ENCODE measurements at regions not wholly inside any gene's neighbourhood (a gene's known extent, or its start where the extent isn't known, plus 50 kb on each side); places are given as distances from the start of the nearest gene placed in this dataset.

DNA sequence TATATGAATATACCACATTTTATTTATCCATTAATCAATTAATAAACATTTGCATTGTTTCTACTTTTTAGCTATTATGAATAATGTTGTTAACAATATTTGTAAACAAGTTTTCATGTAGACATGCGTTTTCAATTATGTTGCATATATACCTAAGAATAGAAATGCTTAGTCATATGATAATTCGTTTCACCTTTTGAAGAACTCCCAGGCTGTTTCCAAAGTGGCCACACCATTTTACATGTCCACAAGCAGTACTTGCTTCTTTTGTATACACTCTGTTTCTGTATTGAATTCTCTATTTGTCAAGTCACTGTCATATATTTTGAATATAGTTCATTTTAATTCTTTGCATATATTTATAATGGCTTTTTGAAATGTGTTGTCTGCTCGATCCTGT lies 206.9 kb upstream of the ZBTB20 start:
- WGBS, 2 donors = 64% methylated on average over 3 of the region's 3 CpGs

GRCh38 chr3:115357456-115357855 lies 210.4 kb upstream of the ZBTB20 start:
- TF ChIP-seq POLR2A (IDR thresholded peaks at IDR 0.05) (no peak), CTCF (IDR thresholded peaks at IDR 0.05) (no peak)
- Histone ChIP-seq H3K27me3 (no peaks in the 10 kb centered on the region), H3K9me3 (no peaks in the 10 kb centered on the region), H3K36me3 (replicated peaks in 1 of 2; ENCODE audit: insufficient read depth in 1 of 2, low read depth in 2 of 2) (no peaks in the 10 kb centered on the region), H3K4me3 (no peak overlapping the region), H3K4me1 (no peaks in the 10 kb centered on the region), H3K27ac (no peak overlapping the region)
- intact Hi-C loops (cut with DNase I) = no loop called here
- WGBS, 2 donors = 79 to 93% methylated on average over 2 of the region's 2 CpGs
- ATAC-seq (no peak), DNase-seq (no peak)

More for the DNA sequence above, 206.9 kb upstream of the ZBTB20 start:
- Histone ChIP-seq H3K4me1 (no peaks in the 10 kb centered on the region), H3K36me3 (replicated peaks in 1 of 2; ENCODE audit: insufficient read depth in 1 of 2, low read depth in 2 of 2) (no peaks in the 10 kb centered on the region), H3K27ac (no peak overlapping the region), H3K4me3 (no peak overlapping the region), H3K9me3 (no peaks in the 10 kb centered on the region), H3K27me3 (no peaks in the 10 kb centered on the region)
- ATAC-seq (no peak), DNase-seq (no peak)
- intact Hi-C loops (cut with DNase I) = no loop called here
- TF ChIP-seq CTCF (IDR thresholded peaks at IDR 0.05) = no peak
- no peak for TF ChIP-seq POLR2A (IDR thresholded peaks at IDR 0.05)

DNA sequence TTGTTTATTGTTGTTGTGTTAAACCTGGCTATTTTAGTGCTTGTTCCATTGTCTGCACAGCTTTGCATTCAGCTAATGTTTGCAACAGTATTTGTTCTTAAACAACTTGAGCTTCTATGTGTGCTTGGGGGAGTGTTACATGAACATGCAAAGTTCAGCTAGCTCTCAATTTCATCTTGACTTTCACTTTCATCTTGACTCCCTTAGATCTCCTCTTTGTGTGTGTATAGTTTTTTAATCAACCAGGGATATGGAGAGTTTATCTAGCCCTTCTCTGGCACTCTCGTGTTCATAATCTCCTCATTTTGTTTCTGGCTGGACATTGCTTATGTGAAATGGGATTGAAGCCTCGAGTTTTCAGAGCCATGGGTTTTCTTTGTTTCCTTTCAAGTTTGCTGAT lies 212.4 kb upstream of the ZBTB20 start:
- no peak for DNase-seq
- H3K4me1 ChIP-seq = no peaks in the 10 kb centered on the region
- no peak for TF ChIP-seq POLR2A (IDR thresholded peaks at IDR 0.05)
- TF ChIP-seq CTCF (IDR thresholded peaks at IDR 0.05) = no peak
- no peaks in the 10 kb centered on the region for H3K9me3 ChIP-seq
- no peak overlapping the region for H3K27ac ChIP-seq
- no peak for ATAC-seq
- H3K4me3 ChIP-seq = no peak overlapping the region
- WGBS, 2 donors = 21 to 37% methylated on average over 2 of the region's 2 CpGs
- intact Hi-C loops (cut with DNase I) = no loop called here
- no peaks in the 10 kb centered on the region for H3K27me3 ChIP-seq
- H3K36me3 ChIP-seq (replicated peaks in 1 of 2; ENCODE audit: insufficient read depth in 1 of 2, low read depth in 2 of 2) = no peaks in the 10 kb centered on the region

DNA sequence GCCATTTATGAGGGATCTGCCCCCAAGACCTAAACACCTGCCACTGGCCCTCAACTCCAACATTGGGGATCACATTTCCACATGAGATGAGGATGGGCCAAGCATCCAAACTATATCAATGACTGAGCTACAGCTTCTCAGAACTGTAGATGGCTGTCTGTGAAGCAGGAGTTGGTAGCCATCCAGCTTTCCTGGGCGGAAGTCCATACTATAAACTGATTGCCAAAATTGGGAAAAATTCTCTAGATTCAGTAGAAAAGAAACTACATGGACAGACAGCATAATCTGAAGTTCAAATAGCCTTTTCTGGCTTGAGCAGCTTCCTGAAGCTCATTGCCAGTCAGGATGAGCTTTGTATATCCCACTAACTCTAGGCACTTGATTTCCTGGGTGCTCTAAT lies 214.7 kb upstream of the ZBTB20 start:
- intact Hi-C loops (cut with DNase I) = no loop called here
- no peaks in the 10 kb centered on the region for H3K4me1 ChIP-seq
- WGBS, 2 donors = 37 to 38% methylated on average over 1 of the region's 1 CpG
- no peaks in the 10 kb centered on the region for H3K9me3 ChIP-seq
- DNase-seq = no peak
- TF ChIP-seq CTCF (IDR thresholded peaks at IDR 0.05) (no peak), POLR2A (IDR thresholded peaks at IDR 0.05) (no peak)
- H3K36me3 ChIP-seq (replicated peaks in 1 of 2; ENCODE audit: insufficient read depth in 1 of 2, low read depth in 2 of 2) = no peaks in the 10 kb centered on the region
- H3K27me3 ChIP-seq = no peaks in the 10 kb centered on the region
- ATAC-seq = no peak
- no peak overlapping the region for H3K27ac ChIP-seq
- H3K4me3 ChIP-seq = no peak overlapping the region

- ATAC-seq (no peak), DNase-seq (no peak)
- Histone ChIP-seq H3K36me3 (replicated peaks in 1 of 2; ENCODE audit: insufficient read depth in 1 of 2, low read depth in 2 of 2) (no peaks in the 10 kb centered on the region), H3K4me3 (no peak overlapping the region), H3K27me3 (no peaks in the 10 kb centered on the region), H3K4me1 (no peaks in the 10 kb centered on the region), H3K9me3 (no peaks in the 10 kb centered on the region), H3K27ac (no peak overlapping the region)
- no peak for TF ChIP-seq CTCF (IDR thresholded peaks at IDR 0.05)
- TF ChIP-seq POLR2A (IDR thresholded peaks at IDR 0.05) = no peak
- intact Hi-C loops (cut with DNase I) = no loop called here
- WGBS, 2 donors = 92% methylated on average over 1 of the region's 1 CpG
Measured at GRCh38 chr3:115363071-115363470, 216.0 kb upstream of the ZBTB20 start.
